ENCODE measurements at regions not wholly inside any gene's neighbourhood (a gene's known extent, or its start where the extent isn't known, plus 50 kb on each side); places are given as distances from the start of the nearest gene placed in this dataset.
"Not testable (repeated sequence)": the region's sequence is repeated elsewhere in the genome, so short reads cannot be mapped to it uniquely, and the experiment has no call there.

- Histone ChIP-seq H3K9ac (ENCODE audit: low read depth, low read length) (no peak overlapping the region), H3K4me3 (ENCODE audit: low read depth, low read length) (no peak overlapping the region), H3K27ac (ENCODE audit: low read depth, low read length) (no peak overlapping the region), H3K27me3 (ENCODE audit: control insufficient read depth, insufficient read depth, low read length) (no peaks in the 10 kb centered on the region), H3K9me3 (ENCODE audit: control insufficient read depth, insufficient read depth, low read length) (no peaks in the 10 kb centered on the region), H3K36me3 (ENCODE audit: control insufficient read depth, insufficient read depth, low read length) (no peaks in the 10 kb centered on the region), H3K4me1 (ENCODE audit: control insufficient read depth, insufficient read depth, low read length) (peaks cover 8% of the 10 kb centered on the region; the same call in 1 of the 2 replicates)
These were observed 681.4 kb downstream of the GABRG1 start for GRCh38 chr4:45442466-45442865.

GRCh38 chr4:45438047-45438446, 685.8 kb downstream of the GABRG1 start:
- Histone ChIP-seq H3K4me1 (ENCODE audit: control insufficient read depth, insufficient read depth, low read length) (no peaks in the 10 kb centered on the region), H3K36me3 (ENCODE audit: control insufficient read depth, insufficient read depth, low read length) (no peaks in the 10 kb centered on the region), H3K27ac (ENCODE audit: low read depth, low read length) (no peak overlapping the region), H3K9me3 (ENCODE audit: control insufficient read depth, insufficient read depth, low read length) (no peaks in the 10 kb centered on the region), H3K27me3 (ENCODE audit: control insufficient read depth, insufficient read depth, low read length) (no peaks in the 10 kb centered on the region), H3K4me3 (ENCODE audit: low read depth, low read length) (no peak overlapping the region), H3K9ac (ENCODE audit: low read depth, low read length) (no peak overlapping the region)

GRCh38 chr4:45437381-45437780, 686.5 kb downstream of the GABRG1 start:
- Histone ChIP-seq H3K9ac (ENCODE audit: low read depth, low read length) (no peak overlapping the region), H3K27ac (ENCODE audit: low read depth, low read length) (no peak overlapping the region), H3K36me3 (ENCODE audit: control insufficient read depth, insufficient read depth, low read length) (no peaks in the 10 kb centered on the region), H3K4me1 (ENCODE audit: control insufficient read depth, insufficient read depth, low read length) (no peaks in the 10 kb centered on the region), H3K9me3 (ENCODE audit: control insufficient read depth, insufficient read depth, low read length) (no peaks in the 10 kb centered on the region), H3K4me3 (ENCODE audit: low read depth, low read length) (no peak overlapping the region), H3K27me3 (ENCODE audit: control insufficient read depth, insufficient read depth, low read length) (no peaks in the 10 kb centered on the region)

GRCh38 chr4:45425135-45425534, 698.7 kb downstream of the GABRG1 start:
- Histone ChIP-seq H3K4me3 (ENCODE audit: low read depth, low read length) (no peak overlapping the region), H3K27ac (ENCODE audit: low read depth, low read length) (no peak overlapping the region), H3K4me1 (ENCODE audit: control insufficient read depth, insufficient read depth, low read length) (peaks cover 1% of the 10 kb centered on the region; the same call in 1 of the 2 replicates), H3K9me3 (ENCODE audit: control insufficient read depth, insufficient read depth, low read length) (no peaks in the 10 kb centered on the region; the same call in 1 of the 2 replicates), H3K27me3 (ENCODE audit: control insufficient read depth, insufficient read depth, low read length) (no peaks in the 10 kb centered on the region), H3K9ac (ENCODE audit: low read depth, low read length) (no peak overlapping the region), H3K36me3 (ENCODE audit: control insufficient read depth, insufficient read depth, low read length) (no peaks in the 10 kb centered on the region)

GRCh38 chr4:45423896-45424295, 697.5 kb upstream of the GNPDA2 start:
- Histone ChIP-seq H3K9me3 (ENCODE audit: control insufficient read depth, insufficient read depth, low read length) (no peaks in the 10 kb centered on the region; the same call in 1 of the 2 replicates), H3K36me3 (ENCODE audit: control insufficient read depth, insufficient read depth, low read length) (no peaks in the 10 kb centered on the region), H3K27me3 (ENCODE audit: control insufficient read depth, insufficient read depth, low read length) (no peaks in the 10 kb centered on the region), H3K4me1 (ENCODE audit: control insufficient read depth, insufficient read depth, low read length) (no peaks in the 10 kb centered on the region), H3K27ac (ENCODE audit: low read depth, low read length) (no peak overlapping the region), H3K4me3 (ENCODE audit: low read depth, low read length) (no peak overlapping the region), H3K9ac (ENCODE audit: low read depth, low read length) (no peak overlapping the region)

- H3K9me3 ChIP-seq (ENCODE audit: control insufficient read depth, insufficient read depth, low read length); H3K27me3 ChIP-seq (ENCODE audit: control insufficient read depth, insufficient read depth, low read length); H3K4me1 ChIP-seq (ENCODE audit: control insufficient read depth, insufficient read depth, low read length); H3K9ac ChIP-seq (ENCODE audit: low read depth, low read length); H3K4me3 ChIP-seq (ENCODE audit: low read depth, low read length); H3K27ac ChIP-seq (ENCODE audit: low read depth, low read length); H3K36me3 ChIP-seq (ENCODE audit: control insufficient read depth, insufficient read depth, low read length): not testable (repeated sequence)
These were observed 693.8 kb upstream of the GNPDA2 start for GRCh38 chr4:45420091-45420674.

- no peak overlapping the region for H3K4me3 ChIP-seq (ENCODE audit: low read depth, low read length)
- H3K36me3 ChIP-seq (ENCODE audit: control insufficient read depth, insufficient read depth, low read length), result no peaks in the 10 kb centered on the region
- no peaks in the 10 kb centered on the region for H3K4me1 ChIP-seq (ENCODE audit: control insufficient read depth, insufficient read depth, low read length)
- no peak overlapping the region for H3K9ac ChIP-seq (ENCODE audit: low read depth, low read length)
- no peaks in the 10 kb centered on the region for H3K27me3 ChIP-seq (ENCODE audit: control insufficient read depth, insufficient read depth, low read length)
- H3K27ac ChIP-seq (ENCODE audit: low read depth, low read length), result no peak overlapping the region
- H3K9me3 ChIP-seq (ENCODE audit: control insufficient read depth, insufficient read depth, low read length), result no peaks in the 10 kb centered on the region
These were observed 684.4 kb upstream of the GNPDA2 start for GRCh38 chr4:45410701-45411210.

- no peaks in the 10 kb centered on the region for H3K4me1 ChIP-seq (ENCODE audit: control insufficient read depth, insufficient read depth, low read length)
- H3K9ac ChIP-seq (ENCODE audit: low read depth, low read length), result no peak overlapping the region
- no peaks in the 10 kb centered on the region for H3K36me3 ChIP-seq (ENCODE audit: control insufficient read depth, insufficient read depth, low read length)
- no peaks in the 10 kb centered on the region for H3K27me3 ChIP-seq (ENCODE audit: control insufficient read depth, insufficient read depth, low read length)
- no peaks in the 10 kb centered on the region for H3K9me3 ChIP-seq (ENCODE audit: control insufficient read depth, insufficient read depth, low read length)
- H3K27ac ChIP-seq (ENCODE audit: low read depth, low read length), result no peak overlapping the region
- no peak overlapping the region for H3K4me3 ChIP-seq (ENCODE audit: low read depth, low read length)
These were observed 683.2 kb upstream of the GNPDA2 start for GRCh38 chr4:45409536-45409935.

- H3K27me3 ChIP-seq (ENCODE audit: control insufficient read depth, insufficient read depth, low read length), result no peaks in the 10 kb centered on the region
These were observed 682.6 kb upstream of the GNPDA2 start for GRCh38 chr4:45408996-45409395.

GRCh38 chr4:45399116-45399515, 672.8 kb upstream of the GNPDA2 start:
- Histone ChIP-seq H3K9me3 (ENCODE audit: control insufficient read depth, insufficient read depth, low read length) (no peaks in the 10 kb centered on the region; the same call in 1 of the 2 replicates), H3K4me3 (ENCODE audit: low read depth, low read length) (no peak overlapping the region), H3K27me3 (ENCODE audit: control insufficient read depth, insufficient read depth, low read length) (no peaks in the 10 kb centered on the region)

More at GRCh38 chr4:45408996-45409395, 682.6 kb upstream of the GNPDA2 start:
- Histone ChIP-seq H3K36me3 (ENCODE audit: control insufficient read depth, insufficient read depth, low read length) (no peaks in the 10 kb centered on the region), H3K9me3 (ENCODE audit: control insufficient read depth, insufficient read depth, low read length) (no peaks in the 10 kb centered on the region), H3K4me3 (ENCODE audit: low read depth, low read length) (no peak overlapping the region), H3K27ac (ENCODE audit: low read depth, low read length) (no peak overlapping the region), H3K9ac (ENCODE audit: low read depth, low read length) (no peak overlapping the region), H3K4me1 (ENCODE audit: control insufficient read depth, insufficient read depth, low read length) (no peaks in the 10 kb centered on the region)

GRCh38 chr4:45385306-45385705, 659.0 kb upstream of the GNPDA2 start:
- Histone ChIP-seq H3K4me1 (ENCODE audit: control insufficient read depth, insufficient read depth, low read length) (peaks cover 3% of the 10 kb centered on the region; the same call in 1 of the 2 replicates), H3K36me3 (ENCODE audit: control insufficient read depth, insufficient read depth, low read length) (no peaks in the 10 kb centered on the region)

More at GRCh38 chr4:45399116-45399515, 672.8 kb upstream of the GNPDA2 start:
- no peak overlapping the region for H3K27ac ChIP-seq (ENCODE audit: low read depth, low read length)
- H3K9ac ChIP-seq (ENCODE audit: low read depth, low read length), result no peak overlapping the region
- no peaks in the 10 kb centered on the region for H3K36me3 ChIP-seq (ENCODE audit: control insufficient read depth, insufficient read depth, low read length)
- no peaks in the 10 kb centered on the region for H3K4me1 ChIP-seq (ENCODE audit: control insufficient read depth, insufficient read depth, low read length)

More at GRCh38 chr4:45385306-45385705, 659.0 kb upstream of the GNPDA2 start:
- Histone ChIP-seq H3K4me3 (ENCODE audit: low read depth, low read length) (no peak overlapping the region), H3K9me3 (ENCODE audit: control insufficient read depth, insufficient read depth, low read length) (no peaks in the 10 kb centered on the region), H3K27ac (ENCODE audit: low read depth, low read length) (no peak overlapping the region), H3K27me3 (ENCODE audit: control insufficient read depth, insufficient read depth, low read length) (no peaks in the 10 kb centered on the region), H3K9ac (ENCODE audit: low read depth, low read length) (no peak overlapping the region)

Data from HUES48 (cell line).